ENCODE measurements at regions not wholly inside any gene's neighbourhood (a gene's known extent, or its start where the extent isn't known, plus 50 kb on each side); places are given as distances from the start of the nearest gene placed in this dataset.
"Not testable (repeated sequence)": the region's sequence is repeated elsewhere in the genome, so short reads cannot be mapped to it uniquely, and the experiment has no call there.

GRCh38 chr10:125605167-125605566, 77.8 kb downstream of the TEX36 start:
- DNase-seq, result no peak

GRCh38 chr10:125602825-125603224, 80.1 kb downstream of the TEX36 start:
- no peak for DNase-seq

GRCh38 chr10:125599194-125599593, 83.8 kb downstream of the TEX36 start:
- DNase-seq, result no peak

DNA sequence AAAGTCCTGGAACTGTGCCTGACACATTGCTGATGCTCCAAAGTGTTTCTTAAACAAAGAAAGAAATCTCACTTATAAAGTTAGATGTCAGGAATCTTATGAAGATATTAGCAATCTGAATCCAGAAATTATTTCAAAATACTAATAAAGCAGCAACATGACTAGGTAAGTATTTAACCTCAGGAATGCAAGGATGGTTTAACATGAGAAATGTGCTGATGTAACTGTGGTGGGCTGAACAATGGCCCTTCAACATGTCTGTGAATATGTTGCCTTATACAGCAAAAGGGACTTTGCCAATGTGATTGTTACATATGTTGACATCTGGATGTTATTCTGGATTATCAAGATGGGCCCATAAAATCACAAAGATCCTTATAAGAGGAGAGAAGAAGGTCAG, 87.1 kb downstream of the TEX36 start:
- DNase-seq, result no peak

DNA sequence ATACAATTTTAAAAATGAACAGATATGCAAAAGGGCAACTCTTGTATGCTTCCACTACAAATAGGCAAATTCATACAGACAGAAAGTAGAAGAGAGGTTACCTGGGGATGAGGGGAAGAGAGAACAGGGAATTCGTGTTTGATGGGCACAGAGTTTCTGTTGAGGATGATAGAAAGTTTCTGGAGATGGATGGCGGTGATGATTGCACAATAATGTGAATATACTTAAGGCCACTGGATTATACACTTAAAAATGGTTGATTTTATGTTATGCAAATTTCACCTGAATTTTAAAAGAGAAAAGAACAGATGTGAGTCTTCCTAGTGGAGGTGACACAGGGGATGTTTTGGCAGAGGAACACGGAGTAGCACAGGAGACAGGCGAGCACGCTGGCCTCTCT, 89.3 kb downstream of the TEX36 start:
- DNase-seq, result no peak

- DNase-seq, result no peak
Observed at GRCh38 chr10:125592897-125593296, 90.1 kb downstream of the TEX36 start.

DNA sequence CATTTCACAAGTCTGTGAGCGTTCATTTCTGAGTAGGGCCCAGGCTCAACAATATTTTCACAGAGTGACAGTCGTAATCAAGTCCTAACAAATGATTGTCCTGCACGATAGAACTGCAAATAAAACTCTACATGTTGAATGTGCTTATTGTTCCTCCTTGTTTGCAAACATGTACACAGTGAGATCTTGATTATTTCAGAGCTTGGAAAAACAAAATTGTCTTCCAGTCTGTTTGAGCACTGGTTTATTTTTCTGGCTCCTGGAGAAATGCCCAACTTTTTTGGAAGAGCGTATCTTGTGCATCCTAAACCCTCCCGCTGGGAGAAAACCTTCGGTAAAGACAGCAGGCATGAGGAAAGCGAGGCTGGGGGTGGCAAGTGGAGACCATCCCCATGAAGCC, 91.1 kb downstream of the TEX36 start:
- no peak for DNase-seq

DNA sequence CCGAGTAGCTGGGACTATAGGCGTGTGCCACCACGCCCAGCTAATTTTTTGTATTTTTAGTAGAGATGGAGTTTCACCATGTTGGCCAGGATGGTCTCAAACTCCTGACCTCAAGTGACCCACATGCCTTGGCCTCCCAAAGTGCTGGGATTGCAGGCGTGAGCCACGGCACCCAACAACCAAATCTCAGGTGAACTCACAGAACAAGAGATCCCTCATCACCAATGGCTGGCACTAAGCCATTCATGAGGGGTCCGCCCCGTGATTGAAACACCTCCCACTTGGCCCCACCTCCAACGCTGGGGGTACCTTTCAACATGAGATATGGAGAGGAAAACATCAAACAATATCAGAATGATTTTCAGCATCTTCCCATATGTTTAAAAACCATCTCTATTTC, 94.2 kb downstream of the TEX36 start:
- not testable (repeated sequence) for DNase-seq

DNA sequence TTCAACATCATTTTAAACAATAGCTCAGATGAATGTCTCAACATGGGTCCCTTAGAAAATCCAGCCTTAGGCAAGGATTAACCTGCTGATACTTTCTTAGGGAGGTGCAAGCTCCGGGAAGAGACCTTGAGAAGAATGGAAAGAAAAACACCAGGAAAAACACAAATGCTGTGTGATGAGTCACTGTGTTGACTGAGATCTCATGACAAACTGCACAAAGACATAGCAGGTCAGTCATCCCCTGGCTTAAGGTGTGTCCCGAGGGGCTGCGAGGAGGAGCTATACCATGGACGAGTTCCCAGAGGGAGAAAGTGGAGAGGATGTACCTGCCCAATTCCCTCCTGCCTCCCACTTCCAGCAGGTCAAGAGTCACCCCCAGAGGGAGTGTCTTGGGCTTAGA, 98.0 kb downstream of the TEX36 start:
- no peak for DNase-seq

GRCh38 chr10:125578658-125579315, 104.2 kb downstream of the TEX36 start:
- DNase-seq, result no peak

- no peak for DNase-seq
Observed at GRCh38 chr10:125575843-125576242, 107.1 kb downstream of the TEX36 start.

DNA sequence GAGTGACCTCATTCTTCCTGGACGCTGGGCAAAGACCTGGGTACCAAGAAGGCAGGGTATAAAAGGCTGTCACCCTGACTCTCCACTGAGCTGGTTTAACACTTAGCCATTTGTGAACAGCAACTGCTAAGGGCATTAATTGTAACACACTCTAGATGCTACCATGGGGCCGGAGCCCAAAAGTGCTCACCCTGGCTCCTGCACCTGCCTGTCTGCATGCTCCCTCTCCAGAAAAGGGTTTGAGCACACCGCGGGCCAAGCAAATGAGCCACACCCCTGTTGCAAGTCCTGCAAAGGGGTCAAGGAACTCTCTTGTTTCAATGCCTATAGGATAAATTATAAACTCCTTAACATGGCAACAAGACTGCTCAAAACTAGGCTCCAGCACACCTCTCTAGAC, 114.8 kb downstream of the TEX36 start:
- no peak for DNase-seq

GRCh38 chr10:125567529-125567928, 115.4 kb downstream of the TEX36 start:
- no peak for DNase-seq

DNA sequence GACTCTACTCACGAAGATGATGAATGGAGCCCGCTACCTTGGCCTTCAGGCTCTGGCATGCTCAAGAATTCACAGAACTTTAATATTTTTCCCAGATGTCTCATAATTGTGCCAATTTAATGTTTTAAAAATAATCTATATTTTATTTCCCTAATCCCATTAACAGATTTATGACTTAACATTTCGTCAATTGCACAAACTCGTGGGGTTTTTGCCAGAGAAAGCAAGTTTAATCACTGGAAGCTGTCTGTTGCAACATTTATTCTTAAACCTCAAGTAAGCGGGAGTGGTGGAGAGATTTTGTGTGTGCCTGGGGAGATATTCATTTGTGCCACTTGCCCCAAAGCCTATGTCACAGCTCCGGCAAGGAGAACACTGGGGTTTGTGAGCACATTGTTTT, 117.9 kb downstream of the TEX36 start:
- no peak for DNase-seq

DNA sequence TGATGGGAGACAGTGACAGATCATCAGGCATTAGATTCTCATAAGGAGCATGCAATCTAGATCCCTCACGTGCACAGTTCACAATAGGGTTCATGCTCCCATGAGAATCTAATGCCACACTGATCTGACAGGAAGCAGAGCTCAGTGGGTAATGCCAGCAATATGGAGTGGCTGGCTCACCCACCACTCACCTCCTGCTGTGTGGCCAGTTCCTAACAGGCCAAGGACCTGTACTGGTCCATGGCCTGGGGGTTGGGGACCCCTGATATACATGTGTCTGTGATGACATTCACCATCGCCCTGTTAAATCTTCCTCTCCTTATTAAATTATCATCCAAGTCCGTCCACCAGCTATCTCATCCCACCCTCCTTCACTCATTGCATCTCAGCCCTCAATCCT, 118.4 kb downstream of the TEX36 start:
- no peak for DNase-seq

GRCh38 chr10:125562737-125563136, 120.2 kb downstream of the TEX36 start:
- DNase-seq, result no peak

DNA sequence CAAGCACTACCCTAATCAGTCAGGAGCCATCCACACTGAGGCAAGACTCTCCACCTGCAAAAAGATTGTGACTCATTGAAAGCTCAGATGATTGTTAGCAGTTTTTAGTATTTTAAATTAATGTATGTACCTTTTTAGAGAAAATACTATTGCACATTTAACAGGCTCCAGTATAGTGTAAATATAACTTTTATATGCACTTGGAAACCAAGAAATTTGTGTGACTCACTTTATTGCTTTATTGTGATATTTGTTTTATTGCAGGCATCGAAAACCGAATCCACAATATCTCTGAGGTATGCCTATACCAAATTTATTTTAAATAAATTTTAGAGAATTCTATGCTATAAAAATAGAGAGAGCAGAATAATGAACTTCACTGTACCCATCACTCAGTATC, 122.0 kb downstream of the TEX36 start:
- DNase-seq, result no peak

- DNase-seq, result no peak
Observed at GRCh38 chr10:125559210-125559609, 123.8 kb downstream of the TEX36 start.

DNA sequence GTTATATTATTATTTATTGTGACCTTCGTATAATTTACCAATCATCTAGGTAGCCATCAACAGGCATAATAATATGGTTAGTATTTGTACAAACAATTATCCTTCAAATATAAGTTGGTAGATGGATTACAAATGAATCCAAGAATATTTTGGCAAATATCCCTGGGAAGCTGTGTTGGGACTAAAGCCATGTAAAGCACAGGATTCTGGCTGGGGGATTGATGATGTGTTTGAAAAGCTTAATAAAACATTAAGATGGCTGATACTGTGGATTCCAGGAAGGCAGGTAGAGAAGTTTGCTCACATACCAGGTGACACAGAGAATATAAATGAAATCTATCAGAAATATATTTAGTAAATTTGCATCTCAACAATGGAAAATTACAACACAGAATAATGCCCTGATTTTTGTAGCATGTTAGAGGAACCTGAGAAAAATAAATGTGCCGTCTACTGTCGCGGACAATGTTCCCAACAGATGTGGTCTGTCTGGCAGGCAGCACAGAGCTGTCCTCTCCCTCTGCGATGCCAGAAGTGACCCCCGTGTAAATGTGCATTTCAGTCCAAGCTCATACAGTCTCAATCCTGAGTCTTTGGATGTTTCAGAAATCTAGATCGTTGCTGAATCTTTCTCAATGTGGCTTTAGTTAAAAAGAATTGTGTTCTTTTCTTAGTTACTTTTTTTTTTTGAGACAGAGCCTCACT, 125.0 kb downstream of the TEX36 start:
- no peak for DNase-seq

- DNase-seq, result no peak
Observed at GRCh38 chr10:125557311-125557710, 125.7 kb downstream of the TEX36 start.

DNA sequence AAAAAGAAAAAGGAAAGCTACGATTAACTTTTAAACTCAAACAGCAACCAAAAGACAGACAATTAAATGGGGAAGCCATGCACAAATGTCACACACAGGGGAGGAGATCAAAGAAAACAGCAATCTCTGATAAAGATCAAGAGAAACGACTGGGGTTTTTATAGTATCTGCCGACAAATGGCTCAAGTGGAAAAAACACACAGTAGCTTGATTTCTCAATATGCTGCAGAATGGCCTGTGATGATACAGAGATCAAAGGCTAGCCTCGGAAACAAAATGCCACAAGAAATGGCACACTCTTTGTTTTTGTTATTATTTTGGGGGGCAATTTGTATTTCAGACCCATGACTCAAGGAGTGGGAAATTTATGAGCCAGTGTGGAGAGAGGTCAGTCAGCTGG, 126.1 kb downstream of the TEX36 start:
- no peak for DNase-seq

GRCh38 chr10:125555743-125556142, 127.2 kb downstream of the TEX36 start:
- DNase-seq, result no peak

DNA sequence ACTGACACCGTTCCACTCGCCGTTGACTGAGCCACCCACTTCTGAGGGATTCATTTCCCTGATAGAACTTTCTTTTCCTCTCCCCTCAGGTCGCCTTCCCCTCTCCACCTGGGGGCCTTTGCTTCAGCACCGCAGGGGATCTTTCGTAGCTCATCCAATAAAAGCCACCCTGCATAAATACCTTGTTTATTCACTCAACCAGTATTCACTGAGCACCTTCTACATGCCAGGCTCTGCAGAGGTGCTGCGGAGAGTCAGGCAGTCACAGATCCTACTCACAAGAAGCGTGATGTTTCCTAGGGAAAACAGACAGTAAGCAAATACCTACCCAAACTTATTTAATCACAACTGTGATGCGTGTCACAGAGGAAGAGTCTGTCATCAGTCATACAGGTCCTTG, 127.7 kb downstream of the TEX36 start:
- DNase-seq, result no peak

DNA sequence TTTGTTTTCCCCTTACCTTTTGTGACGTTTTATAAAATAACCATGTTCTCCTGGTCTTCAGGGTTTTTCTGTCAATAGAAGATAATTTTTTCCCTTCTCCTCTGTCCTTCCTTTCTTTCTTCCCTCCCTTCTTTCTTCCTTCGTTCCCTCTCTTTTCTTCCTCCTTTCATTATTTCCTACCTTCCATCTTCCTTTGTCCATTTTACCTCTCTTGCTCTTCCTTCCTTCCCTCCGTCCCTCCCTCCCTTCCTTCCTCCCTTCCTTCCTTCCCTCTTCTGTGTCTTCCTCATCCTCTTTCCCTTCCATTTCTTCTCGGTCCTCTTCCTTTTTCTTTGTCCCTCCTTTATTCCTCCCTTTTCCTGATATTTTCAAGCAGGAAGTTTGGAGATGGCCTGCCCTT, 128.2 kb downstream of the TEX36 start:
- DNase-seq, result no peak
